AG09319 (cell line): ENCODE measurements at regions not wholly inside any gene's neighbourhood (a gene's known extent, or its start where the extent isn't known, plus 50 kb on each side); places are given as distances from the start of the nearest gene placed in this dataset.

ENCODE experiments used
- DNase-seq: peaks from one replicate; pipeline ENCODE4 v3.0.0-alpha.2; 2010; ENCODE audit warnings: low read depth; ENCODE audit errors: extremely low read depth
- CTCF ChIP-seq: IDR thresholded peaks from 2 replicates; pipeline ENCODE4 v1.5.1; 2011; ENCODE audit warnings: low read depth, mild to moderate bottlenecking, inconsistent platforms, low read length, moderate library complexity

DNA sequence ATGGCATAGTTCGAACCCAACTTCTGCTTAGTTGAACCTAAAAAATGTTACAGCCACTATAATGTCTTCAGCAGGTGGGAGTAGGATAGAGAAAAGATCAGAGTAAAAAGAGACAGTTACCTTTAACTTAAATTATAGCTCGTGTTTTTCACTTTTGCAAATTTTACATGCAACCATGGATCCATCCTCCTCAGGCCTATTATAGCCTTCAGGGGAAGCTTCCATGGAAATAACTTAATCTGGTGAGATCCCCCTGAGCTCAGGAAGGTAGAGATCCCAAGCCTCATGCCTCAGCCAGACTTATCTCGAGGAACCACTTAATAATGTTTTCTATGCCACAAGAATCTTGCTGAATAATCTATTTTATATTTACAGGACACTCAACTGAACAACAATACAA lies 159.4 kb upstream of the FAM3C start:
- no peak for DNase-seq
- no peak for TF ChIP-seq CTCF

GRCh38 chr7:121547544-121548092 lies 151.5 kb upstream of the FAM3C start:
- peak; percentile 65 for TF ChIP-seq CTCF
- peak; percentile 47 for DNase-seq

DNA sequence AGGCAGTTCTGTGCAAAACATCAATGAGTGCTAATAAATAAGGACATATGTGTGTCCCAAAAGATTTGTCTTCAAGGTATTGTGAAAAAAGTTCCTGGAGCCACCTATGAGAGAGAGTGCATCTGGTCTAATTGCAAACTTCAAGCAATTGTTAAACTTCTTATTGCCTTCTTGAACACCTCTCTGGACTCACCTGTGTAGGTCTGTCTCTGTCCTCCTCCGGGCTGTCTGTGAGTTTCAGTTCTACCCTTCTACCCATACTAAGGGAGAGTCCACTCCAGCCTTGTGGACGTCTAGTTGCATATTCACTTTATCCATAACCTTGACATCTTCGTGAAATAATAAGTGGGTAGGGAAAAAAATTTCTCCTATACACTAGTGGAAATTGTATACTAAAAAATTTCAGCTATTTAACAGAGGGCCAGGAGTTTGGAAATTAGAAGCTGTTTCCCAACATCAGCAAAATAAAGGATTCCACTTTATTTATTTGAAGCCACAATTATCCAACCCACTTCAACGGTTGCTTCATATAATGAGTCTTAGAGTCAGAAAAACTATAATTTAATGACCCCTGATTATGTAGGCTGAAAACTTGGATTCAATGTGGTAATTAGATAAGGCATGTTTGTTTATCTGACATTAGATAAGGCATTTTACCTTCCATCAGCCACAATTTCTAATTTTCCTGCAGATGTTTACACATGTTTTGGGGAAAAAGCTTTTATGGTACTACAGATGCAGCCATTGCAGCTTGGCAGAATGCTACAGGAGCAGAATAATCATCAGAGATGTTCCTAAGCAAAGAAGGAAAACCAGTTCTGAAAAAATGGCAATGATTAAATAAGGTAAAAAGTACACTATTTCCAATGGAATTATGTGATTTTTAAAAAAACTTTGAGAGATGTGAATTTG lies 150.8 kb upstream of the FAM3C start:
- TF ChIP-seq CTCF: no peak
- DNase-seq: no peak

DNA sequence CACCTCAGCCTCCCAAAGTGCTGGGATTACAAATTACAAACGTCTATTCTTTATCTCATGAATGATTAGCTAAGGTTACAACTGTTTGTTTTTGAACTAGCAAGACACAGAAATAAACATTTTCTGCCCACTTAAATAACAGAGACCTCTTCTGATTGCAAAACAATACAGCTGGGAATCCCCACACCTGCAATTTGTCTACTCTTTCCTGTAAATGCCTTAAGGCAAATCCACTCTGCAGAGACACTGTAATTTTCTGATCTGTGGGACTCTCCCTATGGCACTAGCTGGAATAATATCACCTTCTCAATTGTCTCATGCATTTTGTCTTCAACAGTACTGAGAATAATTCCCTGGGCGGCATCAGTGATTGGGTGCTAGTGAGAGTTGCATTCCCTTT lies 149.3 kb upstream of the FAM3C start:
- TF ChIP-seq CTCF: no peak
- DNase-seq: no peak

- no peak for TF ChIP-seq CTCF
- DNase-seq: peak; percentile 41
These were observed 148.6 kb upstream of the FAM3C start for GRCh38 chr7:121544726-121545125.

- TF ChIP-seq CTCF: no peak
- no peak for DNase-seq
These were observed 148.1 kb upstream of the FAM3C start for GRCh38 chr7:121544238-121544637.

- DNase-seq: no peak
- no peak for TF ChIP-seq CTCF
These were observed 145.3 kb upstream of the FAM3C start for GRCh38 chr7:121541457-121541856.
